ENCODE measurements at regions not wholly inside any gene's neighbourhood (a gene's known extent, or its start where the extent isn't known, plus 50 kb on each side); places are given as distances from the start of the nearest gene placed in this dataset.

DNA sequence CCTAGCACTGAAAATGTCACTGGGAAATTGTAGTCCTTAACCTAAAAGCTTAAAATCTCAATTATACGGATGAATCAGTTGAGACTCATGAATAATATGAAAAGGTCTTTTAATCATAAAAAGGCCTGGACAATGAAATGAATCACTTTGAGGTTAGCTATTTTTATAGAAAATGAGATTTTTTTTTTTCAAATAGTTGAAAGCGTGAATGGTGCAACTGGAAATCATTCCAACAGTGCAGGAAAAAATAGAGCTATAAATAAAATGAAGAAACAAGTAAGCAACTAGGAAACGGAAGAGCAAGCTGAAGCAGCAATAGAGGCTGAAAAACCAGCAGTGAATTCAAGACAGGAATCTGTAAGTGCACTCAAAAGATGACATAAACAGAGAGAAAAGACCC, 142.9 kb downstream of the BACH1 start (continued):
- TF ChIP-seq, protein P1, sequence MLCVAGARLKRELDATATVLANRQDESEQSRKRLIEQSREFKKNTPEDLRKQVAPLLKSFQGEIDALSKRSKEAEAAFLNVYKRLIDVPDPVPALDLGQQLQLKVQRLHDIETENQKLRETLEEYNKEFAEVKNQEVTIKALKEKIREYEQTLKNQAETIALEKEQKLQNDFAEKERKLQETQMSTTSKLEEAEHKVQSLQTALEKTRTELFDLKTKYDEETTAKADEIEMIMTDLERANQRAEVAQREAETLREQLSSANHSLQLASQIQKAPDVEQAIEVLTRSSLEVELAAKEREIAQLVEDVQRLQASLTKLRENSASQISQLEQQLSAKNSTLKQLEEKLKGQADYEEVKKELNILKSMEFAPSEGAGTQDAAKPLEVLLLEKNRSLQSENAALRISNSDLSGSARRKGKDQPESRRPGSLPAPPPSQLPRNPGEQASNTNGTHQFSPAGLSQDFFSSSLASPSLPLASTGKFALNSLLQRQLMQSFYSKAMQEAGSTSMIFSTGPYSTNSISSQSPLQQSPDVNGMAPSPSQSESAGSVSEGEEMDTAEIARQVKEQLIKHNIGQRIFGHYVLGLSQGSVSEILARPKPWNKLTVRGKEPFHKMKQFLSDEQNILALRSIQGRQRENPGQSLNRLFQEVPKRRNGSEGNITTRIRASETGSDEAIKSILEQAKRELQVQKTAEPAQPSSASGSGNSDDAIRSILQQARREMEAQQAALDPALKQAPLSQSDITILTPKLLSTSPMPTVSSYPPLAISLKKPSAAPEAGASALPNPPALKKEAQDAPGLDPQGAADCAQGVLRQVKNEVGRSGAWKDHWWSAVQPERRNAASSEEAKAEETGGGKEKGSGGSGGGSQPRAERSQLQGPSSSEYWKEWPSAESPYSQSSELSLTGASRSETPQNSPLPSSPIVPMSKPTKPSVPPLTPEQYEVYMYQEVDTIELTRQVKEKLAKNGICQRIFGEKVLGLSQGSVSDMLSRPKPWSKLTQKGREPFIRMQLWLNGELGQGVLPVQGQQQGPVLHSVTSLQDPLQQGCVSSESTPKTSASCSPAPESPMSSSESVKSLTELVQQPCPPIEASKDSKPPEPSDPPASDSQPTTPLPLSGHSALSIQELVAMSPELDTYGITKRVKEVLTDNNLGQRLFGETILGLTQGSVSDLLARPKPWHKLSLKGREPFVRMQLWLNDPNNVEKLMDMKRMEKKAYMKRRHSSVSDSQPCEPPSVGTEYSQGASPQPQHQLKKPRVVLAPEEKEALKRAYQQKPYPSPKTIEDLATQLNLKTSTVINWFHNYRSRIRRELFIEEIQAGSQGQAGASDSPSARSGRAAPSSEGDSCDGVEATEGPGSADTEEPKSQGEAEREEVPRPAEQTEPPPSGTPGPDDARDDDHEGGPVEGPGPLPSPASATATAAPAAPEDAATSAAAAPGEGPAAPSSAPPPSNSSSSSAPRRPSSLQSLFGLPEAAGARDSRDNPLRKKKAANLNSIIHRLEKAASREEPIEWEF (CRISPR knock-in tag; IDR thresholded peaks at IDR 0.05) = no peak
- TF ChIP-seq, protein P2, sequence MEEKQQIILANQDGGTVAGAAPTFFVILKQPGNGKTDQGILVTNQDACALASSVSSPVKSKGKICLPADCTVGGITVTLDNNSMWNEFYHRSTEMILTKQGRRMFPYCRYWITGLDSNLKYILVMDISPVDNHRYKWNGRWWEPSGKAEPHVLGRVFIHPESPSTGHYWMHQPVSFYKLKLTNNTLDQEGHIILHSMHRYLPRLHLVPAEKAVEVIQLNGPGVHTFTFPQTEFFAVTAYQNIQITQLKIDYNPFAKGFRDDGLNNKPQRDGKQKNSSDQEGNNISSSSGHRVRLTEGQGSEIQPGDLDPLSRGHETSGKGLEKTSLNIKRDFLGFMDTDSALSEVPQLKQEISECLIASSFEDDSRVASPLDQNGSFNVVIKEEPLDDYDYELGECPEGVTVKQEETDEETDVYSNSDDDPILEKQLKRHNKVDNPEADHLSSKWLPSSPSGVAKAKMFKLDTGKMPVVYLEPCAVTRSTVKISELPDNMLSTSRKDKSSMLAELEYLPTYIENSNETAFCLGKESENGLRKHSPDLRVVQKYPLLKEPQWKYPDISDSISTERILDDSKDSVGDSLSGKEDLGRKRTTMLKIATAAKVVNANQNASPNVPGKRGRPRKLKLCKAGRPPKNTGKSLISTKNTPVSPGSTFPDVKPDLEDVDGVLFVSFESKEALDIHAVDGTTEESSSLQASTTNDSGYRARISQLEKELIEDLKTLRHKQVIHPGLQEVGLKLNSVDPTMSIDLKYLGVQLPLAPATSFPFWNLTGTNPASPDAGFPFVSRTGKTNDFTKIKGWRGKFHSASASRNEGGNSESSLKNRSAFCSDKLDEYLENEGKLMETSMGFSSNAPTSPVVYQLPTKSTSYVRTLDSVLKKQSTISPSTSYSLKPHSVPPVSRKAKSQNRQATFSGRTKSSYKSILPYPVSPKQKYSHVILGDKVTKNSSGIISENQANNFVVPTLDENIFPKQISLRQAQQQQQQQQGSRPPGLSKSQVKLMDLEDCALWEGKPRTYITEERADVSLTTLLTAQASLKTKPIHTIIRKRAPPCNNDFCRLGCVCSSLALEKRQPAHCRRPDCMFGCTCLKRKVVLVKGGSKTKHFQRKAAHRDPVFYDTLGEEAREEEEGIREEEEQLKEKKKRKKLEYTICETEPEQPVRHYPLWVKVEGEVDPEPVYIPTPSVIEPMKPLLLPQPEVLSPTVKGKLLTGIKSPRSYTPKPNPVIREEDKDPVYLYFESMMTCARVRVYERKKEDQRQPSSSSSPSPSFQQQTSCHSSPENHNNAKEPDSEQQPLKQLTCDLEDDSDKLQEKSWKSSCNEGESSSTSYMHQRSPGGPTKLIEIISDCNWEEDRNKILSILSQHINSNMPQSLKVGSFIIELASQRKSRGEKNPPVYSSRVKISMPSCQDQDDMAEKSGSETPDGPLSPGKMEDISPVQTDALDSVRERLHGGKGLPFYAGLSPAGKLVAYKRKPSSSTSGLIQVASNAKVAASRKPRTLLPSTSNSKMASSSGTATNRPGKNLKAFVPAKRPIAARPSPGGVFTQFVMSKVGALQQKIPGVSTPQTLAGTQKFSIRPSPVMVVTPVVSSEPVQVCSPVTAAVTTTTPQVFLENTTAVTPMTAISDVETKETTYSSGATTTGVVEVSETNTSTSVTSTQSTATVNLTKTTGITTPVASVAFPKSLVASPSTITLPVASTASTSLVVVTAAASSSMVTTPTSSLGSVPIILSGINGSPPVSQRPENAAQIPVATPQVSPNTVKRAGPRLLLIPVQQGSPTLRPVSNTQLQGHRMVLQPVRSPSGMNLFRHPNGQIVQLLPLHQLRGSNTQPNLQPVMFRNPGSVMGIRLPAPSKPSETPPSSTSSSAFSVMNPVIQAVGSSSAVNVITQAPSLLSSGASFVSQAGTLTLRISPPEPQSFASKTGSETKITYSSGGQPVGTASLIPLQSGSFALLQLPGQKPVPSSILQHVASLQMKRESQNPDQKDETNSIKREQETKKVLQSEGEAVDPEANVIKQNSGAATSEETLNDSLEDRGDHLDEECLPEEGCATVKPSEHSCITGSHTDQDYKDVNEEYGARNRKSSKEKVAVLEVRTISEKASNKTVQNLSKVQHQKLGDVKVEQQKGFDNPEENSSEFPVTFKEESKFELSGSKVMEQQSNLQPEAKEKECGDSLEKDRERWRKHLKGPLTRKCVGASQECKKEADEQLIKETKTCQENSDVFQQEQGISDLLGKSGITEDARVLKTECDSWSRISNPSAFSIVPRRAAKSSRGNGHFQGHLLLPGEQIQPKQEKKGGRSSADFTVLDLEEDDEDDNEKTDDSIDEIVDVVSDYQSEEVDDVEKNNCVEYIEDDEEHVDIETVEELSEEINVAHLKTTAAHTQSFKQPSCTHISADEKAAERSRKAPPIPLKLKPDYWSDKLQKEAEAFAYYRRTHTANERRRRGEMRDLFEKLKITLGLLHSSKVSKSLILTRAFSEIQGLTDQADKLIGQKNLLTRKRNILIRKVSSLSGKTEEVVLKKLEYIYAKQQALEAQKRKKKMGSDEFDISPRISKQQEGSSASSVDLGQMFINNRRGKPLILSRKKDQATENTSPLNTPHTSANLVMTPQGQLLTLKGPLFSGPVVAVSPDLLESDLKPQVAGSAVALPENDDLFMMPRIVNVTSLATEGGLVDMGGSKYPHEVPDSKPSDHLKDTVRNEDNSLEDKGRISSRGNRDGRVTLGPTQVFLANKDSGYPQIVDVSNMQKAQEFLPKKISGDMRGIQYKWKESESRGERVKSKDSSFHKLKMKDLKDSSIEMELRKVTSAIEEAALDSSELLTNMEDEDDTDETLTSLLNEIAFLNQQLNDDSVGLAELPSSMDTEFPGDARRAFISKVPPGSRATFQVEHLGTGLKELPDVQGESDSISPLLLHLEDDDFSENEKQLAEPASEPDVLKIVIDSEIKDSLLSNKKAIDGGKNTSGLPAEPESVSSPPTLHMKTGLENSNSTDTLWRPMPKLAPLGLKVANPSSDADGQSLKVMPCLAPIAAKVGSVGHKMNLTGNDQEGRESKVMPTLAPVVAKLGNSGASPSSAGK (IDR thresholded peaks at IDR 0.05) = no peak
- TF ChIP-seq POLR2H (tag; IDR thresholded peaks at IDR 0.05; ENCODE audit: low read depth) = no peak
- TF ChIP-seq, protein P3, sequence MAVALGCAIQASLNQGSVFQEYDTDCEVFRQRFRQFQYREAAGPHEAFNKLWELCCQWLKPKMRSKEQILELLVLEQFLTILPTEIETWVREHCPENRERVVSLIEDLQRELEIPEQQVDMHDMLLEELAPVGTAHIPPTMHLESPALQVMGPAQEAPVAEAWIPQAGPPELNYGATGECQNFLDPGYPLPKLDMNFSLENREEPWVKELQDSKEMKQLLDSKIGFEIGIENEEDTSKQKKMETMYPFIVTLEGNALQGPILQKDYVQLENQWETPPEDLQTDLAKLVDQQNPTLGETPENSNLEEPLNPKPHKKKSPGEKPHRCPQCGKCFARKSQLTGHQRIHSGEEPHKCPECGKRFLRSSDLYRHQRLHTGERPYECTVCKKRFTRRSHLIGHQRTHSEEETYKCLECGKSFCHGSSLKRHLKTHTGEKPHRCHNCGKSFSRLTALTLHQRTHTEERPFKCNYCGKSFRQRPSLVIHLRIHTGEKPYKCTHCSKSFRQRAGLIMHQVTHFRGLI (CRISPR knock-in tag; IDR thresholded peaks at IDR 0.05) = no peak
- no peak for TF ChIP-seq SRSF9 (IDR thresholded peaks at IDR 0.05; ENCODE audit: borderline replicate concordance, low read depth, low read length)
- no peak for TF ChIP-seq ARHGAP35 (IDR thresholded peaks at IDR 0.05; ENCODE audit: partially characterized antibody)
- no peak for TF ChIP-seq XRCC4 (IDR thresholded peaks at IDR 0.05; ENCODE audit: extremely low read depth, insufficient read depth, insufficient read length)
- TF ChIP-seq SREBF2 (CRISPR knock-in tag; IDR thresholded peaks at IDR 0.05) = no peak
- TF ChIP-seq SMC3 (conservative IDR thresholded peaks at IDR 0.05; ENCODE audit: insufficient read depth, low read depth, low read length) = no peak
- no peak for TF ChIP-seq SMARCE1 (IDR thresholded peaks at IDR 0.05)
